SK-N-SH (cell line): ENCODE measurements at regions not wholly inside any gene's neighbourhood (a gene's known extent, or its start where the extent isn't known, plus 50 kb on each side); places are given as distances from the start of the nearest gene placed in this dataset.

ENCODE experiments used
- CTCF ChIA-PET: fragments of 300-600, 350-600 bp; formaldehyde crosslinking; extraction: SDS; loops from one replicate; lab custom pipeline; 2021; lab: Yijun Ruan, JAX
- POLR2A ChIA-PET: fragments of 350-600 bp; sonication (Branson Sonifier 250); formaldehyde crosslinking; extraction: SDS; loops from one replicate; lab custom pipeline; 2020; ENCODE audit warnings: antibody characterized with exemption, inconsistent platforms; lab: Yijun Ruan, JAX
- DNase-seq: peaks from one replicate; pipeline ENCODE4 v3.0.0; 2012
- H2AFZ ChIP-seq: fragments of 200-600 bp; sonication (generic); 2 replicates; pipeline ENCODE4 v1.8.1; 2016; ENCODE audit warnings: antibody characterized with exemption, mild to moderate bottlenecking, low read depth
- H3F3A ChIP-seq: fragments of 200-600 bp; sonication (generic); replicated peaks from 2 replicates; pipeline ENCODE3; 2016; ENCODE audit warnings: antibody characterized with exemption, mild to moderate bottlenecking; ENCODE audit not compliant: insufficient read depth
- H3K27ac ChIP-seq, 2 experiments: fragments of 200-500 bp in 1 of 2; fragments of 200-600 bp in 1 of 2; sonication (Bioruptor generic) in 1 of 2; sonication (generic), shearing (Covaris generic) in 1 of 2; 2 replicates each; pipeline versions ENCODE4 v1.5.1 to v1.6.1; 2014 to 2016; ENCODE audit warnings: low read depth in 2 of 2, inconsistent platforms in 1 of 2, low read length in 1 of 2, mild to moderate bottlenecking in 1 of 2, mixed read lengths in 1 of 2
- H3K27me3 ChIP-seq: fragments of 200-600 bp; sonication (generic), shearing (Covaris generic); 2 replicates; pipeline ENCODE4 v1.6.1; 2016; ENCODE audit warnings: mixed run types; ENCODE audit not compliant: insufficient read depth
- H3K36me3 ChIP-seq, 2 experiments: fragments of 200-500 bp in 1 of 2; fragments of 200-600 bp in 1 of 2; sonication (Bioruptor generic) in 1 of 2; sonication (generic) in 1 of 2; replicated peaks in 1 of 2; 2 replicates each; pipeline versions ENCODE3 to v1.5.1; 2014 to 2016; ENCODE audit warnings: low read length in 1 of 2, mild to moderate bottlenecking in 1 of 2; ENCODE audit not compliant: insufficient read depth in 2 of 2, control insufficient read depth in 1 of 2
- H3K4me1 ChIP-seq, 2 experiments: fragments of 200-500 bp in 1 of 2; fragments of 200-600 bp in 1 of 2; sonication (Bioruptor generic) in 1 of 2; sonication (generic), shearing (Covaris generic) in 1 of 2; 2 replicates each; pipeline versions ENCODE4 v1.5.1 to v1.6.1; 2014 to 2016; ENCODE audit warnings: low read depth in 1 of 2, low read length in 1 of 2, mixed run types in 1 of 2; ENCODE audit not compliant: insufficient read depth in 2 of 2, control insufficient read depth in 1 of 2
- H3K4me2 ChIP-seq: fragments of 200-600 bp; sonication (generic), shearing (Covaris generic); 2 replicates; pipeline ENCODE4 v1.6.1; 2017; ENCODE audit warnings: mixed run types
- H3K4me3 ChIP-seq, 2 experiments: fragments of 200-500 bp in 1 of 2; fragments of 200-600 bp in 1 of 2; sonication (Bioruptor generic) in 1 of 2; sonication (generic), shearing (Covaris generic) in 1 of 2; 2 replicates each; pipeline versions ENCODE4 v1.5.1 to v1.8.1; 2014 to 2016; ENCODE audit warnings: low read depth in 2 of 2, inconsistent platforms in 1 of 2, low read length in 1 of 2, mild to moderate bottlenecking in 1 of 2, mixed read lengths in 1 of 2, moderate library complexity in 1 of 2
- H3K79me2 ChIP-seq: fragments of 200-600 bp; sonication (generic); 2 replicates; pipeline ENCODE4 v1.8.1; 2017; ENCODE audit warnings: mild to moderate bottlenecking; ENCODE audit not compliant: insufficient read depth
- H3K9ac ChIP-seq: fragments of 200-600 bp; sonication (generic); 2 replicates; pipeline ENCODE4 v1.6.1; 2017; ENCODE audit warnings: mixed run types
- H3K9me2 ChIP-seq: fragments of 200-600 bp; sonication (generic); 2 replicates; pipeline ENCODE4 v1.6.1; 2017; ENCODE audit warnings: mixed run types
- H3K9me3 ChIP-seq: fragments of 200-600 bp; sonication (generic); 2 replicates; pipeline ENCODE4 v1.6.1; 2017; ENCODE audit warnings: mixed run types, mild to moderate bottlenecking, moderate library complexity
- H4K20me1 ChIP-seq: fragments of 200-600 bp; sonication (generic); 2 replicates; pipeline ENCODE4 v1.6.1; 2017; ENCODE audit warnings: mild to moderate bottlenecking, mixed run types; ENCODE audit not compliant: insufficient read depth
- CHD2 ChIP-seq: fragments of 150-350 bp; IDR thresholded peaks from 2 replicates; pipeline ENCODE4 v1.6.1; 2018; ENCODE audit warnings: low read length; ENCODE audit not compliant: partially characterized antibody
- EP300 ChIP-seq, 2 experiments: IDR thresholded peaks; 2 replicates each; pipeline versions ENCODE4 v1.4.0 to v1.6.1; 2012; ENCODE audit warnings: borderline replicate concordance in 1 of 2, low read depth in 1 of 2, low read length in 1 of 2
- NRF1 ChIP-seq: IDR thresholded peaks from 2 replicates; pipeline ENCODE4 v1.6.1; 2012; ENCODE audit warnings: low read depth, mild to moderate bottlenecking, low read length
- POLR2AphosphoS5 ChIP-seq: IDR thresholded peaks from 2 replicates; pipeline ENCODE4 v1.6.1; 2012; ENCODE audit warnings: low read depth, low read length
- RXRA ChIP-seq: IDR thresholded peaks from 2 replicates; pipeline ENCODE4 v1.4.0; 2012; ENCODE audit warnings: low read depth, mild to moderate bottlenecking, borderline replicate concordance
- SMC3 ChIP-seq: IDR thresholded peaks from 2 replicates; pipeline ENCODE4 v1.6.1; 2012; ENCODE audit warnings: low read depth, low read length, improper control_type of control experiment
- WGBS: methylation state at CpG from one replicate; pipeline ENCODE4 v1.1.6; 2017; ENCODE audit warnings: low lambda C conversion rate; 5-methylcytosine and 5-hydroxymethylcytosine counted together
- TF ChIP-seq, protein P1 (sequence below): fragments of 200-600 bp; sonication (generic); IDR thresholded peaks from 2 replicates; pipeline ENCODE4 v1.6.1; 2017; ENCODE audit warnings: antibody characterized with exemption, mild to moderate bottlenecking, moderate library complexity
- TF ChIP-seq, protein P2 (sequence below): fragments of 150-350 bp; IDR thresholded peaks from 2 replicates; pipeline ENCODE4 v1.6.1; 2017; ENCODE audit warnings: antibody characterized with exemption, low read length, low read depth, borderline replicate concordance
- TF ChIP-seq, protein P3 (sequence below): IDR thresholded peaks from 2 replicates; pipeline ENCODE4 v1.4.0; 2012; ENCODE audit warnings: low read depth, borderline replicate concordance
- TF ChIP-seq, protein P4 (sequence below): IDR thresholded peaks from 2 replicates; pipeline ENCODE4; 2012

DNA sequence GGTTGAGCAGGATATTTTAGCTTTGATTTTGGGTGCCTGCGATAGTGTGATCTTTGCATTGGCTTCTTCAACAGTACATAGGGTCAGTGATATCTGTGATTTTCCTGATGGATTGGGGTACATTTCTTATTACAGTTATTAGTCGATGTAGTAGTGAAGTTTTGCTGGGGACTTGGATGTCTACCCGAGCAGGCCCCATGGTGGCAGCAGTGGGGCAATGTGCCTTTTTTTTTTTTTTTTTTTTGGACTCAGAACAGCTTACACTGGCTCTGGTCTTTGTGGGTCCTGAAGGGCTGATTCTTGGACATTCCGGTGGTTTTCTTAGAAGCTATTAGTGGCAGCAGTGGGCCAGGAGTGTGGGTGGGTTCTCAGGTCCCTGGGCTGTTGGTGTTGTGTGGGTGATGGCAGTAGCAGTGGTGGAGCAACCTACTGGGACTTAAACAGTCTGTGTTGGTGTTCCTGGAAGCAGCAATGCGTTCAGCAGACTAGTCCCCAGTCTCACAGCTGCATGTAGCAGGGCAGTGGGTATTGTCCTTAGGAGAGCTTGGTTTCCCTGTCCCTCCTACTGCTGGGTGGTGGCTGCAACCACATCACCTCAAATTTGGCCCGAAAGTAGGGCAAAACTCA, 53.7 kb upstream of the SLC4A10 start:
- CTCF ChIA-PET = interaction anchor here (1.0 to 2.3 kb wide), 3 partner anchors 16 to 727 kb away, joined by 3 to 7 read pairs (median 7); no protein-coding TSS in a partner anchor
- Histone ChIP-seq H3K36me3 (no peaks in the 10 kb centered on the region), H3K4me2 (no peak overlapping the region), H3K79me2 (no peaks in the 10 kb centered on the region), H3F3A (no peaks in the 10 kb centered on the region), H2AFZ (no peak overlapping the region), H4K20me1 (no peaks in the 10 kb centered on the region), H3K27ac (no peak overlapping the region), H3K9me3 (no peaks in the 10 kb centered on the region), H3K4me1 (no peaks in the 10 kb centered on the region), H3K27me3 (no peaks in the 10 kb centered on the region), H3K9me2 (no peaks in the 10 kb centered on the region), H3K4me3 (no peak overlapping the region), H3K9ac (no peak overlapping the region)
- TF ChIP-seq, protein P1, sequence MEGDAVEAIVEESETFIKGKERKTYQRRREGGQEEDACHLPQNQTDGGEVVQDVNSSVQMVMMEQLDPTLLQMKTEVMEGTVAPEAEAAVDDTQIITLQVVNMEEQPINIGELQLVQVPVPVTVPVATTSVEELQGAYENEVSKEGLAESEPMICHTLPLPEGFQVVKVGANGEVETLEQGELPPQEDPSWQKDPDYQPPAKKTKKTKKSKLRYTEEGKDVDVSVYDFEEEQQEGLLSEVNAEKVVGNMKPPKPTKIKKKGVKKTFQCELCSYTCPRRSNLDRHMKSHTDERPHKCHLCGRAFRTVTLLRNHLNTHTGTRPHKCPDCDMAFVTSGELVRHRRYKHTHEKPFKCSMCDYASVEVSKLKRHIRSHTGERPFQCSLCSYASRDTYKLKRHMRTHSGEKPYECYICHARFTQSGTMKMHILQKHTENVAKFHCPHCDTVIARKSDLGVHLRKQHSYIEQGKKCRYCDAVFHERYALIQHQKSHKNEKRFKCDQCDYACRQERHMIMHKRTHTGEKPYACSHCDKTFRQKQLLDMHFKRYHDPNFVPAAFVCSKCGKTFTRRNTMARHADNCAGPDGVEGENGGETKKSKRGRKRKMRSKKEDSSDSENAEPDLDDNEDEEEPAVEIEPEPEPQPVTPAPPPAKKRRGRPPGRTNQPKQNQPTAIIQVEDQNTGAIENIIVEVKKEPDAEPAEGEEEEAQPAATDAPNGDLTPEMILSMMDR = peak; percentile 37; the same call in 1 of the 2 replicates
- TF ChIP-seq RXRA (no peak), SMC3 (no peak)
- no peak for DNase-seq
- 15% methylated on average over 6 of the region's 6 CpGs for WGBS
- POLR2A ChIA-PET = no interaction called here

DNA sequence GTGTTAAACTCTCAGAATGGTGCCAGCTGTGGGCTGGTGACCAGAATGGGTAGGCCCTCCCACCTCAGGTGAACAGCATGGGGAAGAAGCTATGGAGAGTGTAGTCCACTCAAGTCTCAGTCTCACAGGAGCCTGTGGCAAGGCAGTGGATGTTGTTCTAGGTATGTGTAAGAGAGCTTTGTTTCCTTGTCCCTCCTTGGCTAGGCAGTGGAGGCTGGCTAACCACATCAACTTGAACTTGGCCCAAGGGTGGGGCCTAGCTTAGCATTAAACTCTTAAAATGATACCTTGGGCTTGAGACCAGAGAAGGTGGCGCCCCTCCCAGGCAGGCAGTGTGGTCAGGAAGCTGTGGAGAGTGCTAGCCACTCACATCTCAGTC, 53.2 kb upstream of the SLC4A10 start:
- TF ChIP-seq, protein P2, sequence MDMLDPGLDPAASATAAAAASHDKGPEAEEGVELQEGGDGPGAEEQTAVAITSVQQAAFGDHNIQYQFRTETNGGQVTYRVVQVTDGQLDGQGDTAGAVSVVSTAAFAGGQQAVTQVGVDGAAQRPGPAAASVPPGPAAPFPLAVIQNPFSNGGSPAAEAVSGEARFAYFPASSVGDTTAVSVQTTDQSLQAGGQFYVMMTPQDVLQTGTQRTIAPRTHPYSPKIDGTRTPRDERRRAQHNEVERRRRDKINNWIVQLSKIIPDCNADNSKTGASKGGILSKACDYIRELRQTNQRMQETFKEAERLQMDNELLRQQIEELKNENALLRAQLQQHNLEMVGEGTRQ = no peak
- TF ChIP-seq EP300 (IDR thresholded peaks at IDR 0.05; ENCODE audit: borderline replicate concordance in 1 of 2, low read depth in 1 of 2, low read length in 1 of 2) (no peak), CHD2 (no peak), POLR2AphosphoS5 (no peak), NRF1 (no peak)
- TF ChIP-seq, protein P3, sequence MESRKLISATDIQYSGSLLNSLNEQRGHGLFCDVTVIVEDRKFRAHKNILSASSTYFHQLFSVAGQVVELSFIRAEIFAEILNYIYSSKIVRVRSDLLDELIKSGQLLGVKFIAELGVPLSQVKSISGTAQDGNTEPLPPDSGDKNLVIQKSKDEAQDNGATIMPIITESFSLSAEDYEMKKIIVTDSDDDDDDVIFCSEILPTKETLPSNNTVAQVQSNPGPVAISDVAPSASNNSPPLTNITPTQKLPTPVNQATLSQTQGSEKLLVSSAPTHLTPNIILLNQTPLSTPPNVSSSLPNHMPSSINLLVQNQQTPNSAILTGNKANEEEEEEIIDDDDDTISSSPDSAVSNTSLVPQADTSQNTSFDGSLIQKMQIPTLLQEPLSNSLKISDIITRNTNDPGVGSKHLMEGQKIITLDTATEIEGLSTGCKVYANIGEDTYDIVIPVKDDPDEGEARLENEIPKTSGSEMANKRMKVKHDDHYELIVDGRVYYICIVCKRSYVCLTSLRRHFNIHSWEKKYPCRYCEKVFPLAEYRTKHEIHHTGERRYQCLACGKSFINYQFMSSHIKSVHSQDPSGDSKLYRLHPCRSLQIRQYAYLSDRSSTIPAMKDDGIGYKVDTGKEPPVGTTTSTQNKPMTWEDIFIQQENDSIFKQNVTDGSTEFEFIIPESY = no peak
- TF ChIP-seq, protein P1 = no peak
- TF ChIP-seq, protein P4, sequence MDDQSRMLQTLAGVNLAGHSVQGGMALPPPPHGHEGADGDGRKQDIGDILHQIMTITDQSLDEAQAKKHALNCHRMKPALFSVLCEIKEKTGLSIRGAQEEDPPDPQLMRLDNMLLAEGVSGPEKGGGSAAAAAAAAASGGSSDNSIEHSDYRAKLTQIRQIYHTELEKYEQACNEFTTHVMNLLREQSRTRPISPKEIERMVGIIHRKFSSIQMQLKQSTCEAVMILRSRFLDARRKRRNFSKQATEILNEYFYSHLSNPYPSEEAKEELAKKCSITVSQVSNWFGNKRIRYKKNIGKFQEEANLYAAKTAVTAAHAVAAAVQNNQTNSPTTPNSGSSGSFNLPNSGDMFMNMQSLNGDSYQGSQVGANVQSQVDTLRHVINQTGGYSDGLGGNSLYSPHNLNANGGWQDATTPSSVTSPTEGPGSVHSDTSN = no peak
- TF ChIP-seq, all 33 proteins: peak for 0
- WGBS = 17% methylated on average over 1 of the region's 1 CpG
- H3K4me3 ChIP-seq = no peak overlapping the region
- H3F3A ChIP-seq = no peaks in the 10 kb centered on the region
- H3K36me3 ChIP-seq = no peaks in the 10 kb centered on the region
- no peaks in the 10 kb centered on the region for H3K9me3 ChIP-seq
- no peak overlapping the region for H3K9ac ChIP-seq
- DNase-seq = no peak
- H2AFZ ChIP-seq = no peak overlapping the region
- no peak overlapping the region for H3K4me2 ChIP-seq
- H3K27ac ChIP-seq = no peak overlapping the region
- H3K9me2 ChIP-seq = no peaks in the 10 kb centered on the region
- H4K20me1 ChIP-seq = no peaks in the 10 kb centered on the region
- H3K27me3 ChIP-seq = no peaks in the 10 kb centered on the region
- no peaks in the 10 kb centered on the region for H3K4me1 ChIP-seq
- H3K79me2 ChIP-seq = no peaks in the 10 kb centered on the region
- ChIA-PET POLR2A (no interaction called here), CTCF (interaction anchor here (2.0 to 2.3 kb wide), 2 partner anchors 15 to 376 kb away, joined by 7 read pairs; no protein-coding TSS in a partner anchor)
